GM18502 (cell line): ENCODE measurements at regions not wholly inside any gene's neighbourhood (a gene's known extent, or its start where the extent isn't known, plus 50 kb on each side); places are given as distances from the start of the nearest gene placed in this dataset.

Source experiments
- ATAC-seq: cut with Tn5 transposase; IDR thresholded peaks from one replicate; pipeline ENCODE4 v1.9.1; 2021; ENCODE audit warnings: mild to moderate bottlenecking; ENCODE audit not compliant: unreplicated experiment, poor library complexity

DNA sequence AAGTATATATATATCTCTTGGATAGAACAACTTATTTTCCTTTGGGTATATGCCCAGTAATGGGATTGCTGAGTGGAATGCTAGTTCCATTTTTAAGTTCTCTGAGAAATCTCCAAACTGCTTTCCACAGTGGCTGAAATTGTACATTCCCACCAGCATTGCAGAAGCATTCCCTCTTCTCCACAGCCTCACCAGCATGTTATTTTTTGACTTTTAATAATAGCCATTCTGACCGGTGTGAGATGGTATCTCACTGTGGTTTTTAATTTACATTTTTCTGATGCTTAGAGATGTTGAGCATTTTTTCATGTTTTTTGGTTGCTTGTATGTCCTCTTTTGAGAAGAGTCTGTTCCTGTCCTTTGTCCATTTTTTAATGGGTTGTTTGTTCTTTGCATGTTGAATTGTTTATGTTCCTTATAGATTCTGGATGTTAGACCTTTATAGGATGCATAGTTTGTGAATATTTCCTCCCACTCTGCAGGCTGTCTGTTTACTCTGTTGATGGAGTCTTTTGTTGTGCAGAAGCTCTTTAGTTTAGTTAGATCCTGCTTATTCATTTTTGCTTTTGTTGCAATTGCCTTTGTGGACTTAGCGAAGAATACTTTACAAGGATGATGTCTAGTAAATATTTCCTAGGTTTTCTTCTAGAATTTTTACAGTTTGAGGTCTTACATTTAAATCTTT, 82.7 kb upstream of the NR2F2 start:
- ATAC-seq = no peak

DNA sequence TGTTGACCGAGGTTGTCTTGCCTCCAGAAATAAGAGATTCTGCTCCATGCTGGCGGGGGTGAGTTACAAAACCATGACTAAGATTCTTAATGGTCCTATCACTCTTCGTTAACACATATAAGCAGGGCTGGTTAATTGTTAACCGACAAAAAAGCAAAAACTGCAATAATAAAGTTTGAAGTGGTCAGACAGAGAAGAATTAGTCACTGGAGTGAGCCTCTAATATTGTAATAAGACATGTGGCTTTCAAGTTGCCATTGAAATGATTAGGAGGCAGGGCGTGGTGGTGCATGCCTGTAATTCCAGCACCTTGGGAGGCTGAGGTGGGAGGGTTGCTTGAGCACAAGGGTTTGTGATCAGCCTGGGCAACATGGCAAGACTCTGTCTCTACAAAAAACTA, 78.4 kb upstream of the NR2F2 start:
- no peak for ATAC-seq

DNA sequence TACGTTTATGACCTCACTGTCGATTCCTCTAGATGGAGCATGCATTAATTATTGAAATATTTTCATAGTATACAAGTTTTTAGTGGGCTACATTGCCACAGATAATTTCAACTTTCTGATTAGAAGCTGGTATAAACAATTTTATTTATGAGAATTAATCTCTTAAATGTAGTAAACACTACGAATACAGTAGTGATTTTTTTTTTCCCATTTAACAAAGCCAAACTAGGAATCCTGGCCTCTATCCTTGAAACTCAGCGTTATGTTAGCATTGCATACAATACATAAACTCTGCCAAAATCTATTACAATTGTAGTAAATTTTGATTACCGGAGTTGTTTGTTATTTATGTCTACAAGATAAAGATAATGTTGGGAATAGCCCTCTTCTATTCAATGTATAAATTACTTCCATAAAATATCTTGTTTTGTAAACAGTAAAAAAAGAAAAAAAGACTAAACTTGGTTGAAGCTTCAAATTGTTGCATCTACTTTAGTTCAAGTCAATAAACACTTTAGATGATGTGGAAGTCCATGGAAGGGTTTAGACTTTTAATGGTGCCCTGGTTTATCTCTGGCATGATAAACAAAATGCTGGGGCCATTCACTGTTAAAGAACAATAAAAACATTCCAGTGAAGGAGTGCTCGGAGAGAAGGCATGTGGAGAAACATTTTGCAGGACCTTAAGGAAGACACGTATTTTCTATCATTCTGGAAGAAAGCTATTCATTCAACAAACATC, 77.3 kb upstream of the NR2F2 start:
- ATAC-seq = no peak

DNA sequence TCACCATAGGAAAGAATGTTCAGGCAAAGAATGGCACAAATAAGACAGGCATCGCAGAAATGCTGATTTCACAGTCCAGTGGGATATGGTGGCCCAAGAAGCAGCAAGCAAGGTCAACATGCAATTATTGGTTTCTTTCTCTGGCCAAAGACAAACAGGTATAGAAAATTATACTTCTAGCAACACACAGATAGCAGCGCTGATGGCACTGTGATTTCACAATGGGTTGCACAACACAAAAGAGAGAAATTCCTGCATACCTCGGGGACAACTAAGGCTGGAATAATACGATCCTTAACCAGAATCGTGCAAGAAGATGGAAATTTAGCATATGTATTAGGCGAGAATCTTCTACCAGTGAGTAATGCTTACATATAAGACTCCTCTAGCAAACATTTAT, 76.3 kb upstream of the NR2F2 start:
- no peak for ATAC-seq

DNA sequence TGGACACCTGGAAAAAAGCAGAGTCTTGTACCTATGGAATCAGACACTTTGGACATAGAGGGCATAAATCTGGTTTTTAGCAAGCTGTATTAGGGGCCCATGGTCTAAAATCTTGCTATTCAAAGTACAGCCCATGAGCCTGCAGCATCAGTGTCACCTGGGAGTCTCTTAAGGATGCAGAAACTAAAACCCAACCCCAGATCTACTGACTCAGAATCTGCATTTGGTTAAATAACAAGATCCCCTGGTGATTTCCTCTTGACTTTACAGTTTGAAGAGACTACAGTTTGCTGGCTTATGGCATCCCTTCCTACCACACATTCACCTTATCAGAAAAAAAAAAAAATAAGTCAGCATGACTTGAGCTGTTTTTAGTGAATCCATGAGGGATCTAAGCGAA, 74.9 kb upstream of the NR2F2 start:
- ATAC-seq = no peak

DNA sequence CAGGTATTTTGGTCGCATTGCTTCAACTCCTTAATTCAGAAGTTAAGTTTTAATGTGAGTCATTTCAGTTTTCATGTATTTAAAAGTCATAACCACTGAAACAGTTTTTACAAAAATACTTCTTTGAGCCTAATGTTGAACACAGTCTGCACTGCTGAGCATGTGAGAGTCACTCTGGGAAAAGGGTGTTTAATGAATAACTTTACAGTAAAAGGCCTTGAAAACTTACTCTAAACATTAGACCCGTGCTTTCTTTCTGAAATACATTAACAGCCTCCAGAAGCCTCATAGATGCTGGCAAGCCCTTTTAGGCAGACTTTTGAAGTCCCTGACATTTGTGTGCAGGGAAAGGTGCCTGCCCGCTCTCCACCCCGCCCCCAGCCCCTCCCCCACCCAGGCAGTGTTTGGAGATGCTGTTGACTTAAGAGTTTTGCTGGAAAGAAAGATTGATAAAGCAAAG, 68.9 kb upstream of the NR2F2 start:
- peak; percentile 78 for ATAC-seq

DNA sequence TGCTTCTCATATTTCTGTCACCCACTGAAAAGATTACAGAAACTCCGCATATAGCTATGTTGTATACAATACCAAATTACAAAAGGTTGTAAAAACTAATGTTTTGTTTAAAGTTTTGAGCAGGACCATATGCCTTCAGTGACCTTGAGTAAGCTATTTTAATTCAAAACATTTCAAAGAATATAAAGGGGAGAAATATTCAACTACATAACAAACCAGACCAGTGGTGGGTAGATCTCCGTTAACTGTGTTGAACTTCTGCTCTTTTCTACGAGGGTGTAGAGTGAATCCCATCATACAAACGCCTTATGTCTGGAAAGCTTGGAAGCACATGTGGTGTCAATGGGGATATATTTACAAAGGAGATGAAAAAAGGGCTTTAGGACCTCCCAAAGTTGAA, 68.4 kb upstream of the NR2F2 start:
- ATAC-seq = no peak

DNA sequence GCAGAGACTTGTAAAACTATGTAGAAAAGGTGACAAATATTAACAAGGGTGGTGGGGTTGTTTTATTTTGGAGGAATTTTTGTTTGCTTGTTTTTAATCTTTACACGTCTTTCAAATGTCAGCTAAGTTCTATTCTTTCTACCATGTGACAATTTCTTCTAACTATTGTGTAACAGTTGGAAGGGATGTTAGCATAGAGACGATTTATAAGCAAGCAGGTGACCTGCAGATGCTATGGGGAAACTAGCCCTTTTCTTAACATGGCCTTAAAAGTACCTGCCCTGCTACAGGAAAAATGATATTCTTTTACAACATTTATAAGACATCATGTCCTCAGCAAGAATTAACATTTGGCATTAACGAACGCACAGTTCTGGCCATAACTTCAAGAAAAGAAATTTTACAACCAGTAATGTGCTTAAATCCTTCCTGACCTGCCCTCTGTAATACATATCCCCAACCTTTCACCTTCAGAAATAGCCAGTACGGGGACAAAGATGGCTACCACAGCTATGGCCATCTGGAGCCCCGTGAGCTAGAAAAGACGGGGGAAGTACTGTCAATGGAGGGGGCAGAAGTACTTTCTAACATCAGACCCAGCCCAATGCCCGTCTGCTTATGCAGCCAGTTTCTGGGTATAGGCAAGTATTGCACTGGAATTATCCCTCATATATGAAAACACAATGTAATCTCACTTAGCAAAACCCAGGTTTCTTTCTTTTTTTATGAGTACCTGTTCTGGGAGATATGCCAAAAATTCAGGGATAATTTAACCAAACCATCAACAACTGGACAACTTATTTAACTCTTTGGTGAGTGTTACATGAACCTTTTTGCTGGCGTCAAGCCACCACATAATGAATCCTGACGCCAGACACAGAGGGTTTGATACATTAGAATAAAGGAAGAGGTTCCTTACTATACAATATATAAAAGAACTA, 67.7 kb upstream of the NR2F2 start:
- ATAC-seq = no peak

DNA sequence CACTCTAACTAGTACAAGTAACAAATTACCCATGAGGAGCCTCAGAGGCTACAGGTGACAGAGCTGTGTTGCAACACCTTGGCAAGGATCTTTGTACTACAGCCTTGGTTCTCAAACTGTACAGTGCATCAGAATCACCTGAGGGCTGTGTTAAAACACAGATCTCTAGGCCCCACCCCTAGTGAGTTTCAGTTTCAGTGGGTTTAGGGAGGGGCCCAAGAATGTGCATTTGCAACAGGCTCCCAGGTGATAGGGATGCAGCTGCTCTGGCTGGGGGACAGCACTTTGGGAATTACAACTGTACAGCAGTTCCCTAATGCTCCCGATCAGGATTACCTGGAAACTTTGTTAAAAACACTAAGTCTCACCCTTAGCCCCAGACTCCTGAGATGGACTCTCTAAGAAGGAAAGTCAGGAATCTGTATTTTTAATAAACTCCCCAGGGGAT, 66.1 kb upstream of the NR2F2 start:
- ATAC-seq = no peak

DNA sequence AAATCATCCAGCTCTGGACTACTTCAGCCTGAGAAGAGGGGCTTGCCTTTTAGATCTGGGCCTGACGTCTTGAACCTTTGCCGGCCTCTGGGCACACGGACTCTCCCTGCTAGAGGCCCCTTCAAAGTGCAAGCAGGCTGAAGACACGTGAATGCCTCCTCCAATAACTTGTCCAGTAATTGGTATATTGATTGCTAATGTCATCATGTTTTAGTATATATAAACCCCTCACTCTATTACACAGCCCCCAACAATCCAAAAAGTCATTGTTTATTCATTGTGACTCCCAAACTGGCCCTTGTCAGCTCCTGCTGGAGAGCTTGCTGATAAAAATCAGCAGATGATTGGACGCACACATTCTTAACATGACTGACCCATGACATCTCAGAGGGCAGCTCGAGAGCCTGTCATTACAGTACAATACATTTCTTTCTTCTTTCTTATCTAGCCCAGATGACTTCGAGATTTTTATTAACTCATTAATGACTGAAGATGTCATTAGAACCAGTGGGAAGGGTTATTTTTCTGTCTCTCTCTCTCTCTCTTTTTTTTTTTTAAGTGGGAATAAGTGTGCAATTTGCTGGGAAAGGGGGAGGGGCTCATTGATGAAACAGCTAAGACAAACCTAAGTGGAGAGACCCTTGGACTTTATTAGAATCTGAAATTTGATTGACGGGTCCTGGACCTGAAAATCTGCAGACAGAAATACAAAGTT, 65.5 kb upstream of the NR2F2 start:
- ATAC-seq = no peak

DNA sequence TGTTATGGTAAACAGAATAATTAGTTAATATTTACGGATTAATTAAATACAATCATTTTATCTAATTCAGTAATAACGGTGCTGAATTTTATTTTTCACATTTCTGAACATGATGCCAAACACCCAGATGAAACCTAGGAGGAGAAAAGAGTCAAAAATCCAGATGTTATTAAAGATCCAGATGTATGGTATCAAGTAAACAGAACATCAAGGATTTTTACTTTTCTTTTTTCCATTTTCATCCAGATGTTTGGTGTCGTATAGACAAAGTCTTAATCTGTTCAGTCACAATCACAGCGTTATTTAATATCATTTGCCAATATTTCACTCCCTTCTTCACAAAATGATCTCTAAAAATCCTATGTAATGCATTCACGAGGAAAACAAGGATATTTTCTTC, 64.0 kb upstream of the NR2F2 start:
- ATAC-seq = no peak

DNA sequence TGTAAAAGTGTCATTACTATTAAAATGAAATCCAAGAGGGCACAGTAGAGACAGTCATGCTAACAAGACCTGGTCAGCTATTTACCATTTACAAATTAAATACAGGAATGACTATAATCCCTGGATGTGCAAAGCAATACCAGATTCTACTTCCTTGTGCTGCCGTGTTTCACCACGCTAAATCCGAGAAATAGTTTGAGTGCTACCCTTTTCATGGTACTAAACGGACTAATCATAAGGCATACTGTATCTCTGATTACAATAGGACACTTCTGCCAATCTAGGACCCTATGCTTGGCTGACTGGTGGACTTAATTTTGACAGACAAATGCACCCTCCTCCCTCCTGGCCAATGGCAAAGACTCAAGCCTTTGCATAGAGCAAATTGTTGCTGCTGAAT, 63.0 kb upstream of the NR2F2 start:
- ATAC-seq = no peak

DNA sequence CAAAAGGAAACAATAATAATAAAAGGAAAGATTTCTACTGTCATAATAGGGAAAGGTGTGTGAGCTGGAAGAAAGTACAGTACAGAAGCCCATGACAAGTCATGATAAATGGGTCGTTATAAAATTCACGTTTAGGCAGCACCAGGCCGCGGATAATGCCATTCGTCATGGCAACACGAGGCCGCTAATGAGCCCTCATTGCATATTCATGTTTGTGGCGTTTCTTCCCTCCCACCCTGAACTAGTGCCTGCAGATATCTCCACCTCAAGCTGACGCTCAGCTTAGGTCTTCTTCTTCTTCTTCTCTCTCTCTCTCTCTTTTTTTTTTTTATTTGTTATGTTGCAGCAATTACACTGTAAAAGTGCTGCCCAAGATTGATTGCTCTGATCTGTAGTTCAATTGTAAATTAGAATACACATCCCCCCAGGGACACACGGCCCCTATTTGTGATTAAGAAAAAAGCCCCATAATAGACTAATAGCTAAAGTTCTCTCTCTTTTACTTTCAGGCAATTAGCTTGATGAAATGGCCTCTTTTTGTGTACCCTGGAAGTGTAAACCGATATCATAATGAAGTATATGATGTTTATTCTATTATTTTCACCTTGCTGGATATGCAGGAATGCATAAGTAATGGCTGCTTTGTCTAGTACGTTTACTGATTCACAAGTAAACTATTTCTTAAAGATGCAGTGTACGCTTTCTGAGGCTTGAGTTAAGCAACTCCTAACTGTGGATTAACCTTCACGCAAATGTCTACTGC, 61.9 kb upstream of the NR2F2 start:
- no peak for ATAC-seq

DNA sequence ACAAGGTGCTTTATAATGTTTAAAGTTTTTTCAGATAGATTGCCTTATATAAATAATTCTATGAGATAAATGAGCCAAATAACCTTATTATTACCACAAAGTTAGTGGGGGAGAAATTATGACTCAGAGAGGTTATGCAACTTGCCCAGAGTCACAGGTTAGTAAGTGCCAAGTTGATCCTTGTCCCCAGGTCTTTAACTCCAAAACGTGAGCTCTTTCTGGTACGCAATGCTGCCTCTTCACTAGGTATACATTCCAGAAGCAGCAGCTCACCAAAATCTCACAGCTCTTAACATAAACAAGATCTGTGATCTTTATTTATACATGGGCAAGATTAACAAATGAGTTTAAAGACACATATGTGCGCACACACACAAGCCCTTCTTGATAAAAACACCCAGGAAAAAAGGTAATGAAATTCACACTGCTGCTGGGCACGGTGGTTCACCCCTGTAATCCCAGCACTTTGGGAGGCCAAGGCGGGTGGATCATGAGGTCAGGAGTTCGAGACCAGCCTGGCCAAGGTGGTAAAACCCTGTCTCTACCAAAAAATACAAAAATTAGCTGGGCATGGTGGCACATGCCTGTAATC, 59.8 kb upstream of the NR2F2 start:
- ATAC-seq = no peak

DNA sequence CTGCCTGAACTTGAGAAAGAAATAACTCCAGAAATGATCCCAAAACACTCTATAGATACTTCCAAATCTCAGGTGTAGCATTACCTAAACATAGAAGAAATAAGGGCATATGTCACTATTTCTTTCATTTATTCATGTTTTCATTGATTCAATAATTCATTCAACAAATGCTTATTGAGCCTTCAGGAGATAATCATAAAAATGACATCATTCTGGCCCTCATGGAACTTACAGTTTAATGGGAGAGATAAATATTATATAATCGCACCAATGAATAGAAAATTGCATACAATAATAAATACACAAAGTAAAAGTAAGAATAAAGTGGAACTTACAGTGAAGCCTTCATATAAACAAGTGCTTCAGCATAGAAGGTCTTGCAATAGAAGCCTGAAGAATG, 58.1 kb upstream of the NR2F2 start:
- no peak for ATAC-seq

DNA sequence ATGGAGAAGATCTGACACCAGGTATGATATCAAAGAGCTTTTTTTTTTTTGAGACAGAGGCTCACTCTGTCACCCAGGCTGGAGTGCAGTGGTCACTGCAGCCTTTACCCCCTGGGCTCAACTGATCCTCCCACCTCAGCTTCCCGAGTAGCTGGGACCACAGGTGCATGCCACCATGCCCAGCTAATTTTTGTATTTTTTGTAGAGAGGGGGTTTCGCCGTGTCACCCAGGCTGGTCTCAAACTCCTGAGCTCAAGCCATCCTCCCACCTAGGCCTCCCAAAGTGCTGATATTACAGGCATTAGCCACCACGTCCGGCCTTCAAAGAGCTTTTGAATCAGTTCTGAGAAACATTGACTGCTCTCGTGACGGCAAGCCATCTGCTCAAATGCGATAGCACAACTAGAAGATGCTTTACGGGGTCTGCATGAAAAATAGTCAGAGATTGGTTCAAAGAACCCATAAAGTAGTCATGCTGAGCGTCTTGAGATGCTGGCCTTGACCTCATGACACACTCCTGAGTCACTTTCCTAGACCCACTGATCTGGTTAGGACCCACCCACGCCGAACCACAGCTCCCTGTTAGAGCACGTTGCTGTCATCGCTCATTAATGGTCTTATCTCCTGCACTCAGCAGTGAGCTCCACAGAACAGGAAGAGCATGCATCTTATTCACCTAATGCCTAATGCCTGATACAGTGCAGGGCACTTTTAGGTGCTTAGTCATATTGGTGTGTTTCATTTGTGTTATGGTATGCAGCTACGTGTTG, 57.0 kb upstream of the NR2F2 start:
- ATAC-seq = peak; percentile 65

DNA sequence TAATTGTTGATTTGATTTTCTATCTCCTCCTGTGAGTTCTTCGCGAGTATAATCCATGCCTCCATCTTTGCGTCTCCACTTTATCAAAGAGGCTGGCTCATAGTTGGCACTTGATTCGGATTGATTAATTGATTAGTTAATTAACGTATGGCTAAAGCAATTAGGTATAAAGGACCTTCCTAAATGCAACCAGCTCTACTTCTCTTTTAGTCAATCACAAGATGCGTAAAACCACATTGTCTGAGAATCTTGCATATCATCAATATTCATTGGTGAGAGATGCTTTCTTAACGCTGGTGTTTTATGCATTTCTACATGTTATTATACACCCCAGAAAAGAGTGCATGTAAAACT, 56.4 kb upstream of the NR2F2 start:
- no peak for ATAC-seq

DNA sequence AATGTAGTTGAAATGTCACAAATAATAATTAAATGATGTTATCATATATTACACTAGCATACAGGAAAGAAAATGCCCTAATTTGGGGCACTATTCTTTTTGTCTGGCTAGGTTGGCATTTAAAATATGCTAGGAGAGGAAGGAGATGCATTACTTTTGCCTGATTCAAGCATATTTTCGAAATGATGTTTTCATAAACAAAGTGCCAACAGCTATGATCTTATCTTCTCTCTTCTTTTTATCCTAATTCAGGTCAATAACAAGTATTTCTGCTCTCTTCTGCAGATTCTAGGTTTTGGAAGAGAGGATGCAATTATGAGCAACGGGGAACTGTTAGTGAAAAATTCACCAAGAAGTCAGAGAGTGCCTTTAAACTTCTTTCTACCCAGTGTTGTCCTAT, 55.8 kb upstream of the NR2F2 start:
- no peak for ATAC-seq
